Mesenchymal stem cell (in vitro differentiated cells and primary cell): ENCODE measurements at regions not wholly inside any gene's neighbourhood (a gene's known extent, or its start where the extent isn't known, plus 50 kb on each side); places are given as distances from the start of the nearest gene placed in this dataset.

Source experiments
- DNase-seq: peaks from one replicate; pipeline ENCODE4 v3.0.0-alpha.2; 2013
- H2AFZ ChIP-seq: one replicate; pipeline ENCODE4 v1.6.1; 2013; ENCODE audit warnings: low read depth, mild to moderate bottlenecking, control low read depth, inconsistent platforms, low read length, moderate library complexity
- H2AK5ac ChIP-seq: 2 replicates; pipeline ENCODE4 v1.6.1; 2013; ENCODE audit warnings: low read length, moderate library complexity, mild to moderate bottlenecking, inconsistent platforms; ENCODE audit not compliant: severe bottlenecking
- H2BK120ac ChIP-seq: one replicate; pipeline ENCODE4 v1.6.1; 2013; ENCODE audit warnings: low read depth, mild to moderate bottlenecking, inconsistent platforms, low read length, moderate library complexity
- H2BK12ac ChIP-seq, 2 experiments: one replicate each; pipeline ENCODE4 v1.6.1; 2013; ENCODE audit warnings: inconsistent platforms in 2 of 2, low read length in 2 of 2, mild to moderate bottlenecking in 2 of 2, moderate library complexity in 2 of 2, control low read depth in 1 of 2
- H2BK15ac ChIP-seq: one replicate; pipeline ENCODE4 v1.6.1; 2013; ENCODE audit warnings: mild to moderate bottlenecking, low read depth, inconsistent platforms; ENCODE audit not compliant: poor library complexity, severe bottlenecking
- H2BK5ac ChIP-seq: 2 replicates; pipeline ENCODE4 v1.6.1; 2013; ENCODE audit warnings: low read depth, mild to moderate bottlenecking, low read length, control low read depth, inconsistent platforms; ENCODE audit not compliant: poor library complexity, severe bottlenecking
- H3K14ac ChIP-seq, 2 experiments: one replicate each; pipeline ENCODE4 v1.6.1; 2013; ENCODE audit warnings: inconsistent platforms in 2 of 2, low read length in 2 of 2, control low read depth in 1 of 2, mild to moderate bottlenecking in 1 of 2, moderate library complexity in 1 of 2
- H3K18ac ChIP-seq, 2 experiments: one replicate each; pipeline ENCODE4 v1.6.1; 2013; ENCODE audit warnings: inconsistent platforms in 2 of 2, low read length in 2 of 2, control low read depth in 1 of 2, low read depth in 1 of 2, mild to moderate bottlenecking in 1 of 2
- H3K23ac ChIP-seq, 2 experiments: one replicate each; pipeline ENCODE4 v1.6.1; 2013; ENCODE audit warnings: inconsistent platforms in 2 of 2, low read length in 2 of 2, mild to moderate bottlenecking in 2 of 2, moderate library complexity in 2 of 2, control low read depth in 1 of 2
- H3K27ac ChIP-seq: 2 replicates; pipeline ENCODE4 v1.5.1; 2013; ENCODE audit warnings: mild to moderate bottlenecking, moderate library complexity, low read length, control low read depth, inconsistent platforms; ENCODE audit not compliant: poor library complexity, severe bottlenecking
- H3K27me3 ChIP-seq, 2 experiments: 2 replicates each; pipeline versions ENCODE4 v1.6.1 to v1.7.0; 2013; ENCODE audit warnings: low read length in 2 of 2, mild to moderate bottlenecking in 2 of 2, moderate library complexity in 2 of 2, control low read depth in 1 of 2, inconsistent platforms in 1 of 2; ENCODE audit not compliant: control insufficient read depth in 1 of 2, insufficient read depth in 1 of 2
- H3K36me3 ChIP-seq, 2 experiments: 2 replicates each; pipeline versions ENCODE4 v1.6.1 to v1.7.0; 2013; ENCODE audit warnings: low read length in 2 of 2, control low read depth in 1 of 2, inconsistent platforms in 1 of 2, low read depth in 1 of 2, mild to moderate bottlenecking in 1 of 2; ENCODE audit not compliant: insufficient read depth in 2 of 2, control insufficient read depth in 1 of 2
- H3K4ac ChIP-seq, 2 experiments: one replicate each; pipeline ENCODE4 v1.6.1; 2013; ENCODE audit warnings: inconsistent platforms in 2 of 2, low read length in 2 of 2, mild to moderate bottlenecking in 2 of 2, moderate library complexity in 2 of 2, control low read depth in 1 of 2, low read depth in 1 of 2
- H3K4me1 ChIP-seq: 2 replicates; pipeline ENCODE4 v1.6.1; 2013; ENCODE audit warnings: low read depth, low read length, control low read depth; ENCODE audit not compliant: control insufficient read depth, insufficient read depth
- H3K4me2 ChIP-seq: 2 replicates; pipeline ENCODE4 v1.6.1; 2013; ENCODE audit warnings: low read length, mild to moderate bottlenecking, inconsistent platforms; ENCODE audit not compliant: poor library complexity, severe bottlenecking
- H3K4me3 ChIP-seq, 2 experiments: 2 replicates each; pipeline versions ENCODE4 v1.5.1 to v1.7.0; 2013; ENCODE audit warnings: low read length in 2 of 2, mild to moderate bottlenecking in 2 of 2, control low read depth in 1 of 2, low read depth in 1 of 2; ENCODE audit not compliant: insufficient read depth in 1 of 2
- H3K79me1 ChIP-seq: replicated peaks from 2 replicates; pipeline ENCODE4 v1.6.1; 2013; ENCODE audit warnings: mild to moderate bottlenecking, control low read depth, low read length, inconsistent platforms; ENCODE audit not compliant: poor library complexity, severe bottlenecking
- H3K9ac ChIP-seq: 2 replicates; pipeline ENCODE4 v1.7.0; 2013; ENCODE audit warnings: mild to moderate bottlenecking, low read length, moderate library complexity
- H3K9me3 ChIP-seq: 2 replicates; pipeline ENCODE4 v1.7.0; 2013; ENCODE audit warnings: mild to moderate bottlenecking, low read length; ENCODE audit not compliant: control insufficient read depth
- H4K8ac ChIP-seq: one replicate; pipeline ENCODE4 v1.6.1; 2013; ENCODE audit warnings: inconsistent platforms, mild to moderate bottlenecking, low read length, moderate library complexity
- H4K91ac ChIP-seq: one replicate; pipeline ENCODE4 v1.6.1; 2013; ENCODE audit warnings: mild to moderate bottlenecking, low read length, inconsistent platforms
- WGBS: methylation state at CpG from one replicate; pipeline ENCODE4 v1.1.7; 2013; ENCODE audit warnings: mixed read lengths; 5-methylcytosine and 5-hydroxymethylcytosine counted together

DNA sequence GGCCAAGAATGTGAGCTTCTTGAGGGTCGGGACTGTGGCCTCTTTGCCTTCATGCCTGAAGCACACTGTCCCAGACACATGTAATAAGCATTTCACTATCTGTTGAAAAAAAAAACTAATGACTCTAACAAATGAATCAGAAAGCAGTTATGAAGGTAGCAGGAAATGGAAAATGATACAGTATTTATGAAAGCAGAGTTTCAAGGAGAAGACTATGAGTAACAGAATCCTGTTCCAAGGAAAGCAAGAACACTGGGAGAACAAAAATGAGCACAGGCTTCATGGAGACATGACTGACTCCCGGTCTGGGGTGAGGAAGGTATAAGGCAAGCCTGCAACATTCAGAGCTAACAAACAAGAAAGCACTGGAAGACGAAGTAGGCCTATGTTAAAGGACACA lies 190.8 kb downstream of the RNF152 start:
- H3K18ac ChIP-seq = no peak overlapping the region
- peak overlapping the region; percentile 23 for H3K27ac ChIP-seq
- H2BK120ac ChIP-seq = no peak overlapping the region
- H3K4ac ChIP-seq = no peak overlapping the region
- no peak overlapping the region for H3K14ac ChIP-seq
- H3K79me1 ChIP-seq = no peaks in the 10 kb centered on the region
- no peak overlapping the region for H4K91ac ChIP-seq
- H2BK15ac ChIP-seq = no peak overlapping the region
- H3K4me3 ChIP-seq = no peak overlapping the region
- no peak overlapping the region for H2BK12ac ChIP-seq
- H3K27me3 ChIP-seq = no peaks in the 10 kb centered on the region
- H3K9ac ChIP-seq = no peak overlapping the region
- no peak for DNase-seq
- H2AK5ac ChIP-seq = no peak overlapping the region
- peaks cover 4% of the 10 kb centered on the region for H3K4me1 ChIP-seq
- 86% methylated on average over 3 of the region's 3 CpGs for WGBS
- no peak overlapping the region for H2AFZ ChIP-seq
- H3K4me2 ChIP-seq = no peak overlapping the region
- no peak overlapping the region for H2BK5ac ChIP-seq
- H4K8ac ChIP-seq = no peak overlapping the region
- no peaks in the 10 kb centered on the region for H3K9me3 ChIP-seq
- H3K36me3 ChIP-seq = no peaks in the 10 kb centered on the region
- no peak overlapping the region for H3K23ac ChIP-seq

DNA sequence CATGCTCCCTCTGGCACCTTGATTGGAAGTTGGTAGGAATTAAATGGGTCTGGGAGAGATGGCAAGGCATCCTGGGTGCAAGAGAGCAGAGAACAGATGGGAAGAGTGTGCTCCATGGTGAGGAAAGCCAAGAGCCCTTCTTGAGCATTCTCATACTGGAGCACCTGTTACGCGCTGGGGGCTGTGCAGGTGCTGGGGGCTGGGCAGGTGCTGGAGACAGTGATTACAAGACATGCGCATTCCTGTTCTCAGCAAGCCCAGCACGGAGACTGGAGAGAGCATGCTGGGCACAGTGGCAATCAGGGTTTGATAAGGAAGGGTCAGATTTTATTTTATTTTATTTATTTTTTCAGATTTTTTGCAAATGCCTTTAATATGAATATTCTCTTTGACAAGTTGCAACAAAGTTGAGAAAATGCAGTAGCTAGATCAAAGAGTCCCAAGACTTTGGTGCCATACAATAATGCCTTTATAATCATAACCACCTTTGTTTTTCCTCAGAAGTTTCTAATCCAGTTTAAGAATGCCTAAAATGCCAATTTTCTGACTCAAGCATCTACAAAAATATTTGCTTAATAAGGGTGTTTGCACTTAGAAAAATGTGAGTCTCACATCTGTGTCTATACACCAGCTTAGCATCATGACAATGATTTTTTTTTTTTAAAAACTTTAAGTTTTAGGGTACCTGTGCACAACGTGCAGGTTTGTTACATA lies 193.3 kb downstream of the RNF152 start:
- no peak overlapping the region for H3K4me2 ChIP-seq
- H3K9ac ChIP-seq = no peak overlapping the region
- 95% methylated on average over 3 of the region's 5 CpGs for WGBS
- DNase-seq = no peak
- H2AFZ ChIP-seq = no peak overlapping the region
- no peak overlapping the region for H2BK120ac ChIP-seq
- H3K27me3 ChIP-seq = no peaks in the 10 kb centered on the region
- H3K36me3 ChIP-seq = no peaks in the 10 kb centered on the region
- H2BK12ac ChIP-seq = no peak overlapping the region
- H4K91ac ChIP-seq = no peak overlapping the region
- no peak overlapping the region for H3K4me3 ChIP-seq
- H2BK5ac ChIP-seq = no peak overlapping the region
- H3K14ac ChIP-seq = no peak overlapping the region
- peaks cover 6% of the 10 kb centered on the region for H3K9me3 ChIP-seq
- H3K79me1 ChIP-seq = no peaks in the 10 kb centered on the region
- H3K23ac ChIP-seq = no peak overlapping the region
- no peak overlapping the region for H2BK15ac ChIP-seq
- peaks cover 4% of the 10 kb centered on the region for H3K4me1 ChIP-seq
- no peak overlapping the region for H3K27ac ChIP-seq
- no peak overlapping the region for H3K4ac ChIP-seq
- no peak overlapping the region for H2AK5ac ChIP-seq
- no peak overlapping the region for H4K8ac ChIP-seq
- no peak overlapping the region for H3K18ac ChIP-seq

DNA sequence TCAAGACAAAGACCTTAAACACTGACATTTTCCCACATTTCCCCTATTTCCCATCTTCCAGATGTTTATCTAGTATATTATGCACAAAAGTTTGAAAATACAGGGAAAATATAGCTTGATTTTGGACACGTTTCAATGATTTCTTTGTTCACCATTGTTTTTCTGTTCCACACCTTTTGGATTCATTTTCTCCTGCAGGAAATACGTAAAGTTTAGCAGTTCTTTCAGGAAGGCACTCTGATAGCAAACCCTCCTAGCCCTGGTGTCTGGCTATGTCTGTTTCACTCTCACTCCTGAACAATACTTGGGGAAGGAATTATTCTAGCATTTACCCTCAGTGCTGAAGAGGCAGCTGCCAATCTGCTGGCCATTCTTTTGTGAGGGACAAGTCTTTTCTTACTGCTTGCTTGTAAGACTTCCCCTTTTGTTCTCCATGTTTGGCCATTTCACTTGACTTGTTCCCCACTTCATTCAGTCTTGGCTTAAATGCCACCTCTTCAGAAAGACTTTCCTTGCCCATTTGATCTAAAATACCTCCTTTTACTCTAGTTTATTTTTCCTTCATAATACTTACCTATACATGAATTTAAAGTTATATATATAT lies 195.4 kb downstream of the RNF152 start:
- H3K9ac ChIP-seq = no peak overlapping the region
- no peaks in the 10 kb centered on the region for H3K27me3 ChIP-seq
- no peak overlapping the region for H3K23ac ChIP-seq
- peaks cover 4% of the 10 kb centered on the region for H3K4me1 ChIP-seq
- no peak for DNase-seq
- no peak overlapping the region for H2BK12ac ChIP-seq
- no peak overlapping the region for H2BK5ac ChIP-seq
- no peak overlapping the region for H3K27ac ChIP-seq
- H3K36me3 ChIP-seq = no peaks in the 10 kb centered on the region
- H2AFZ ChIP-seq = no peak overlapping the region
- no peak overlapping the region for H4K91ac ChIP-seq
- H2BK15ac ChIP-seq = no peak overlapping the region
- H2BK120ac ChIP-seq = no peak overlapping the region
- no peak overlapping the region for H3K4me2 ChIP-seq
- no peak overlapping the region for H3K18ac ChIP-seq
- no peak overlapping the region for H4K8ac ChIP-seq
- H3K9me3 ChIP-seq = peaks cover 6% of the 10 kb centered on the region
- H3K14ac ChIP-seq = no peak overlapping the region
- WGBS = 77% methylated on average over 2 of the region's 2 CpGs
- no peak overlapping the region for H3K4me3 ChIP-seq
- no peaks in the 10 kb centered on the region for H3K79me1 ChIP-seq
- no peak overlapping the region for H3K4ac ChIP-seq
- H2AK5ac ChIP-seq = no peak overlapping the region

DNA sequence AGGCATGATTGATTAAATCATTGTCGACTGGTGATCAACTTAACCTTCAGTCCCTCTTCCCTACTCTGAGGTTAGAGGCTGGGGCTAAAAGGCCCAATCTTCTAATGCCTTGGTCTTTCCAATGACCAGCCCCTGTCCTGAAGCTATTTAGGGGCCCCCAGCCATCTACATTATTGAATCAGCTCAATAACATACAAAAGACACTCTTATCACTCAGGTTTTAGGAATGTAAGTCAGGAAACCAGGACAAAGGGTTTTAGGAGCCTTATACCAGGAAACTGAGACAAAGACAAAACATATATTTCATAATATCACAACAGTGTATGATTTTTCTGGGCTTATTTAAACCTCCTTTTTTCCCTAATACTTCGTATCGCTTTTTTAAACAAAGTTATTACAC lies 198.6 kb downstream of the RNF152 start:
- no peak overlapping the region for H2AK5ac ChIP-seq
- no peak overlapping the region for H2BK5ac ChIP-seq
- H2BK15ac ChIP-seq = no peak overlapping the region
- no peaks in the 10 kb centered on the region for H3K36me3 ChIP-seq
- DNase-seq = no peak
- no peak overlapping the region for H3K14ac ChIP-seq
- WGBS = 90% methylated on average over 3 of the region's 3 CpGs
- H3K79me1 ChIP-seq = no peaks in the 10 kb centered on the region
- H3K4ac ChIP-seq = no peak overlapping the region
- H2BK120ac ChIP-seq = no peak overlapping the region
- H3K27ac ChIP-seq = no peak overlapping the region
- H3K27me3 ChIP-seq = no peaks in the 10 kb centered on the region
- no peak overlapping the region for H3K18ac ChIP-seq
- no peak overlapping the region for H3K4me2 ChIP-seq
- H3K4me1 ChIP-seq = peaks cover under 1% of the 10 kb centered on the region
- H3K9ac ChIP-seq = no peak overlapping the region
- no peak overlapping the region for H2AFZ ChIP-seq
- no peak overlapping the region for H3K23ac ChIP-seq
- no peak overlapping the region for H4K8ac ChIP-seq
- H4K91ac ChIP-seq = no peak overlapping the region
- H2BK12ac ChIP-seq = no peak overlapping the region
- H3K9me3 ChIP-seq = peaks cover 6% of the 10 kb centered on the region
- no peak overlapping the region for H3K4me3 ChIP-seq
